GM18507 (cell line): ENCODE measurements at regions not wholly inside any gene's neighbourhood (a gene's known extent, or its start where the extent isn't known, plus 50 kb on each side); places are given as distances from the start of the nearest gene placed in this dataset.

Source experiments
- DNase-seq: peaks from one replicate; pipeline ENCODE4 v3.0.0; 2011; ENCODE audit warnings: low read depth; ENCODE audit not compliant: insufficient read length; ENCODE audit errors: extremely low spot score
- FAIRE-seq: peaks from 2 replicates; lab custom pipeline; 2011; peaks lifted over from hg19 to GRCh38; lab: Jason Lieb, UNC

DNA sequence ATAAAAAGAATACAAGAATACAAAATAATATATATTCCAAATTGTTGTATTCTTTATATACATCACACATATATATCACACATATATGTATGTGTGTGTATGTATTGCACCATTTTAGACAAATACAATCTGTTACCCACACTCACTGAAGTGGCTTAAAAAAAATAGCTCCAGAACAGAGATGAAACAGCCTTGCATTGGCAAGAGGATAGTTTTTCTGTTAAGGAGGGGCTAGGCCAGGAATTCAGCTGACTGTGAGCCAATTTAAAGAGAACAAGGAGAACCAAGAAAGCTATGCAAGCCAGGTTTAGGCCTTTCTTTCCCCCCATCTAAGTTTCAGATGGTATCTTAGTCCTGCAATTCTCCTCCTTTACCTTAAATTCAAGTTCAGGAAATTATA is 257.5 kb downstream of the MZT1 start:
- DNase-seq: no peak
- no peak for FAIRE-seq

- no peak for FAIRE-seq
Observed at GRCh38 chr13:72463561-72463960, 263.9 kb downstream of the MZT1 start.

DNA sequence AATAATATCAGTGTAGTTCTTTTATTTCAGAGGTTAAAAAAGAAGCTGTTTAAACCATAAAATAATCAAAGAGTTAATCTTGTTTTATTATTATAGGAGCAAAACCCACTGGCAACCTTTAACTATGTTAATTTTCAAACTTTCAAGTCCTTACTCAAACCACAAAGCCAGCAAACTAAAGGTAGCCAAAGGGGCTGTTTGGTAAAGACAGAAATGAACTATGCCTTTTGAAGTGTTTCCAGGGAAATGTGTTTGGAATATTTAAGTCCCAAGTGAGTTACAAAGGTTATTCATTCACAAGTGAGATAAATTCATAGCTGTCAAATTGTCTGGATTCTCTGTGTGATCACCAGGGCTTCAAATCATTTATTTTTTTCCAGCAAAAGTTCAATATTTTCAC is 264.7 kb downstream of the MZT1 start:
- DNase-seq (no peak), FAIRE-seq (no peak)

More at GRCh38 chr13:72463561-72463960, 263.9 kb downstream of the MZT1 start:
- DNase-seq: no peak

DNA sequence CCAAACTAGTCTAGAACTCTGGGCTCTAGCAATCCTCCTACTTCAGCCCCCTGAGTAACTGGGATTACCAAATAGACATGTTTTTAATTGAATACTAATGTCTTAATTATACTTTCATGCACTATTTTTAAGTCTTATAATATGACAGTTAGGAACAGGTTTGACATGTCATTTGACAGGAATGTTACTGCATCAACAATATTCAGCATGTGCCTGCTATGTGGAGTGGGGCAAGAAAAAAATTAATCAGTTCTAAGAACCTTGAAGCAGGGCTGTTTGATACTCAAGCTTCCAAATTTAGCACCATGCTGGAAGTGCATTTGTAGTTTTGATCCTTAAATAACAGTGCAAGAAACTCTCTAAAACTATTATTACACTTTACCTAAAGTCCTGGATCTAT is 265.3 kb downstream of the MZT1 start:
- DNase-seq (no peak), FAIRE-seq (no peak)

DNA sequence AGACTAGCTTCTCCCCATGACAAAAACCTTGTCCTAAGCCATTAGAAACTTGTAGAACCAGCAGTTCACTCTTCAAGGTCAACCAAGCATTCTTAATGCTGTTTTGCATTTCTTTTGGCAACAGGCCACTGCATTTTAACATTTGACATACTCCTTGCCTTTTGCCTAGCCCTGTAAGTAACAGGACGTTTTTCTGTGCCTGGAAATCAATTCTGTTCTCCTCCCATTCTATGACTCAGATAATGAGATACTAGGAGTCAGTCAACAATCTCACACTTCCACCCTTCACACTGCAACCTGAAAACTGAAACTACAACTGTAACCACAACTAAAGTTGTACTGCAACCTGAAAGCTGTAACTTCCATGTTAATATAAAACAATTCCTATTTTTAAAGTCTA is 268.7 kb downstream of the MZT1 start:
- no peak for DNase-seq
- FAIRE-seq: no peak

GRCh38 chr13:72457151-72457550 is 270.3 kb downstream of the MZT1 start:
- no peak for DNase-seq
- no peak for FAIRE-seq

DNA sequence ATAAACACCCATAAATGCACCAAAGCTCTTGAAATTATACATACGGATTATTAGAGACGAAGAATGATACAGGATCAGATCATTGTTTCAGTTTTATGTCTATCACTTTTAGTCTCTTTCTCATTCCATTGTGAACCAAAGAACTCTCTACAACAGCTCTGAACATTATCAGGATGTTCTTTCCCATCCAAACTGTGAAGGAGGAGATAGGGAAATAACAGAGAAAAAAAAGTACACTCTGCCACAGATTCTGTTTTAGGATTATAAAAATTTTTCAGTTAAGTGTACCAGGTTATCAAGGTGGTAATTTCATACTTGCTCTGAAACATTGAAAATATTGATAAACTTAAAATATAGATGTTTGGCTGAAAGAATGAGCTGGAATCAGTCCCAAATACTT is 270.9 kb downstream of the MZT1 start:
- no peak for DNase-seq
- FAIRE-seq: no peak

DNA sequence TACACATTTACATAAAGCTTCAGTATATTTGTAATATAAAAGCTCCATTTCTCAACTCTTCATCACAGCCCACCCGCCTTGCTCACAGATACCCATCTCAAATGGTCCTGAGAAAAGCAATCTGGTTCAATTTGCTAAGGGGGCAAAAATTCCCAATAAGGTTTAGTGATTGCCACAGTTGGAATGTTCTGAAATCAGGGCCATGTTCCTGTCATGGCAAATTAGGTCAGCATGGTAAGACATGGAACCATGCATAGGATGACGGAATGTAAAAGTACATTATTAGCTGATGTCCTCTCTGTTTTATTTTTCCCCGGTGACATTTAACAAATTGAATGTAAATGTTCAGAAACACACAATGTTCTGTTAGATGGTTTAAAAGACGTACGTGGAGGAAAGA is 274.3 kb downstream of the MZT1 start:
- no peak for FAIRE-seq
- DNase-seq: no peak

- FAIRE-seq (no peak), DNase-seq (no peak)
Observed at GRCh38 chr13:72448082-72448481, 279.3 kb downstream of the MZT1 start.

GRCh38 chr13:72444999-72445398 is 282.4 kb downstream of the MZT1 start:
- no peak for FAIRE-seq
- no peak for DNase-seq

DNA sequence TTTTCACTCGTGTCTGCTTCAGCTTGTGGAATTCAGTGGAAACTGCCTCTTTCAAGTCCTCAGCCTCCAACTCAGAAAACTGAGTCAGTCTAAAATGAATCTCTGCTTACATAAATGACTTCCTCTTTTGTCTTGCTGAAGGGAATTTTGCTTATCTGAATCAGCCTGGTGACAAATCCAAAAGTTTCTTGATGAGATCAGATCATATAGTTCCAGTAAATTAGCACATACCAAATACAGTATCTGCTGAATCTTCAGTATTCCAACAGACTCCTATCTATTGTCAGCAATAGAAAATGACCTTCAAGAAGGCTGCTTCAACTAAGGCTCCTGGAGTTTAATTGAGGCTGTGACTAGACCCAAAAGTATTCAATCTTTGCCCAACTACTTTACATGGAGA is 290.0 kb downstream of the MZT1 start:
- no peak for FAIRE-seq

GRCh38 chr13:72435251-72435650 is 292.2 kb downstream of the MZT1 start:
- no peak for FAIRE-seq
- no peak for DNase-seq

More for the DNA sequence above, 290.0 kb downstream of the MZT1 start:
- no peak for DNase-seq

- FAIRE-seq: no peak
- no peak for DNase-seq
Observed at GRCh38 chr13:72431981-72432682, 295.3 kb downstream of the MZT1 start.

DNA sequence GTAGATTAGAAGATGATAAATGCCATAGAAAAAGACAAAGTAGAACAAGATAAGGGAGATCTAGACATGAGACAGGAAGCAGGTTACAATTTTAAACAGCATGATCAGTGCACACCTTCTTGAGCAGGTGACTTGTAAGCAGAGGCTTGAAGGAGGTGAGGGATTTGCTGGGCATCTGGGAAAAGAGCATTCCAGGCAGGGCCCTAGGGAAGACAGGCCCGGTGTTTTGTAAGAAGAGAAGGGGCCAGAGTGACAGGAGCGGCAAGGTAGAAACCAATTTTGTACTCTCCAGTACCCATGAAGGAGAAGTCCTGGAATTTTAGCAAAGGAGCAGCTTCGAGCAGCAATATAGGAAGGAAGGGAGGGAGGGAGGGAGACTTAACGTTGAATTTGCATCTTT is 296.5 kb downstream of the MZT1 start:
- DNase-seq (no peak), FAIRE-seq (no peak)

DNA sequence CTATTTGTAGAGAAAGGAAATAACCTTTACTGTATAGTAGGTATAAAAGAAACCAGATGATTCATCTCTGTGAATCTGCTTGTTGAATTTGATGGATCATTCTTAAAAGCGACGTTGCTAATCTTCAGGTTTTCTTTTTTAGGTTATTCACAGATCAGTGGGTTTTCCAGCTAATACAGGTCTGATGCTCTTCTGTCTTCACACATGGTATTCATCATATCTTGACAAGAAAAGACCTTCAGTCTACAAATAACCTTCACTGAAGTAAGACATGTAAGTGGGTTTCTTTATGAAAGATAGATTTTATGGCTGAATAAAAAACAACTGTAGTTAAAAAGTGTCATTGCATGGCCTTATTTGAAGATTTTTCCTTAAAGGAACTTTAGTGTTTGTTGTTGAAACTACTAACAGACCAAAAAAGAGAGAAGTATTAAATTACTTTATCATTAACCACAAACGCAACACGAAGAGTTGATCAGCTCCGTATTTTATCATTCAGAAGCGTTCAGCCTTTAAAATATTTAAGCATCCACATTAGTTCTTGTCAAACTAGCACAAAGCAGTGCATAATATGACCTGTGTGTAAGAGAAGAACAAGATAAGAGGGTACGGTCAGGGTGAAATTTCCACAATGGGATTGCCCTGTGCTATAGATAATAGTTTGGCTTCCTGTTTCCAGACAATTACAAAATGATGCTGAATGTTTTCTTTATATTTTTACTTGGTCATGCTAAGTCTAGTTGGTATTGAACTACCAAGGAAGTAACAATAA is 299.5 kb downstream of the MZT1 start:
- DNase-seq: no peak
- no peak for FAIRE-seq

DNA sequence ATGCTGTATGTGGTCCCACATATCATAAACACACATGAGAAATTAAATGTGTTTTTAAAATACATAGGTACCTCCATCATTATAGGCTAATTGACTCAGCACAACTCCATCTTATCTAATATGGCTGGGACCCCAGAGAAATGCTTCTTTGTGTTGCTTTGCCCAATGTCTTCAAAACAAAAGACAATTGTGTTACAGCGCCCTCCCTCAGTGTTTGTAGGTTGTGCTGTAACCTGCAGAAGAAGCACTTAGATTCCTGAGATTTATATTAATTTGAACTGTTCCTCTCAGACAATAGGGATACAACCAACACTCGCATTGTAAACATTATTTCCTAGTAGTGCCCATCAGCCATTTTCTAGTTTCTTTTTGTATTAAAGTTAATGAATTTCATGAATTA is 303.4 kb downstream of the MZT1 start:
- DNase-seq: no peak
- no peak for FAIRE-seq

- DNase-seq: no peak
- no peak for FAIRE-seq
Observed at GRCh38 chr13:72415817-72416216, 311.6 kb downstream of the MZT1 start.

GRCh38 chr13:72412481-72412880 is 314.9 kb downstream of the MZT1 start:
- no peak for FAIRE-seq
- DNase-seq: no peak

- FAIRE-seq (no peak), DNase-seq (no peak)
Observed at GRCh38 chr13:72405441-72405840, 322.0 kb downstream of the MZT1 start.

DNA sequence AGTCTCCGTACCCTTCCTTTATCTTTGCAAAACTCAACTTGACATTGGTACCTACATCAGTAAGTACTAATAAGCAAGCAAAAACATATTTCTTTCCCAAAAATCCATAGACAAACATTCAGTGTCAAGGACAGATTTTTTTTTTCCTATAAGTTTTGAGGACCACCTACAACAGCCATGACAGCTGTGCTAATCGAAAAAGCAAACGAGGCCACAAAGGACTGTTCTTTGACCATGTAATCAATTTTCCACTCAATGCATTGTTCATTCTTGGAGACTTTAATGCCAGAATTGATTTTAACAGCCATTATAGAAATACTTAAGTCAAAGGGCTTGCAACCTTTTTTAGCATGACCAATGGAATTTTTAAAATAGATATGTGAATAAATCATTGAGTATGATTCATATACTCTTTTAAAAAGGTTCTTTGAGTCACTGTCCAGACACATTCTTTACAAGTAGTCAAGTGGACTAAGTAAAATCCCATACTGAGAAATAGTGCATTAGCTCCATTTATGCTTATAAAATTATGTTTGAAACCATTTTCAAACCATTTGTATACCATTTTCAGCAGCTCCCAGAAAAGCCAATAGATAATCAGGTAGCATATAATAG is 323.9 kb downstream of the MZT1 start:
- DNase-seq (no peak), FAIRE-seq (no peak)

DNA sequence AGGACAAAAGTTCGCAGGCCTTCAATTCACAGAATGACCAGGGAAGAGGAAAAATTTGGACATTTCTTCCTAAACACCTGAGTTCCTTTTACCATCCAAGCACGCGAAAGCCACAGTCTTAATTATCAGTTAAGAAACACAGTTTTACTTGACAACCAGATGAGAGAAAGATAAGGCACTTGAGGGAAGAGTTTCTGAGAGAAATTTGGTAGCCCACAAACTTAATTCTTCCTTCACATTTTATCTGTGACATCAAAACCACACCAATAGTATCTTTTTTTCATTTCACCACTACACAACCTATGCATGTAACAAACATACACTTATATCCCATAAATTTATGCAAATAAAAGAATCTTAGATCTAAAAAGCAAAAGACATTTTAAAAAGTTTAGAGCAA is 326.6 kb downstream of the MZT1 start:
- FAIRE-seq: no peak
- DNase-seq: no peak
